OCI-LY7 (cell line): ENCODE measurements at regions not wholly inside any gene's neighbourhood (a gene's known extent, or its start where the extent isn't known, plus 50 kb on each side); places are given as distances from the start of the nearest gene placed in this dataset.

Experiments used
- BruUV-seq: library from RNA; stranded (reverse); fragments of 400-500 nt; replicated peaks from 2 replicates; lab custom pipeline; 2021; lab: Mats Ljungman, UMichigan
- CTCF ChIA-PET: fragments of 300-600 bp; sonication (Branson Sonifier 250); formaldehyde crosslinking; loops from one replicate; lab custom pipeline; 2022; ENCODE audit warnings: antibody characterized with exemption; ENCODE audit not compliant: unreplicated experiment; lab: Charles Lee
- POLR2A ChIA-PET: fragments of 300-600 bp; sonication (Branson Sonifier 250); formaldehyde crosslinking; loops from one replicate; lab custom pipeline; 2022; ENCODE audit warnings: antibody characterized with exemption; lab: Charles Lee
- DNase-seq: peaks from one replicate; pipeline ENCODE4 v3.0.0-alpha.2; 2015; ENCODE audit warnings: low spot score
- H2AFZ ChIP-seq: fragments of 200-600 bp; sonication (generic), shearing (Covaris generic); 2 replicates; pipeline ENCODE4 v1.6.1; 2014; ENCODE audit warnings: mild to moderate bottlenecking, antibody characterized with exemption, low read length, moderate library complexity
- H3K27ac ChIP-seq: fragments of 200-600 bp; sonication (generic); 2 replicates; pipeline ENCODE4 v1.5.1; 2014; ENCODE audit warnings: mixed run types, low read depth, mild to moderate bottlenecking, moderate library complexity, low read length, inconsistent platforms; ENCODE audit not compliant: poor library complexity, severe bottlenecking
- H3K36me3 ChIP-seq: fragments of 200-600 bp; sonication (generic); 2 replicates; pipeline ENCODE4 v1.6.1; 2014; ENCODE audit warnings: mild to moderate bottlenecking, antibody characterized with exemption, low read length, moderate library complexity, mixed read lengths; ENCODE audit not compliant: insufficient read depth
- H3K4me1 ChIP-seq: fragments of 200-600 bp; sonication (generic); 2 replicates; pipeline ENCODE4 v1.5.1; 2014; ENCODE audit warnings: mild to moderate bottlenecking, low read length; ENCODE audit not compliant: insufficient read depth, poor library complexity, severe bottlenecking
- H3K4me2 ChIP-seq: fragments of 200-600 bp; sonication (generic); 2 replicates; pipeline ENCODE4 v1.6.1; 2014; ENCODE audit warnings: mild to moderate bottlenecking, low read length
- H3K4me3 ChIP-seq: fragments of 200-600 bp; sonication (generic); 2 replicates; pipeline ENCODE4 v1.5.1; 2014; ENCODE audit warnings: mild to moderate bottlenecking, low read depth, low read length; ENCODE audit not compliant: poor library complexity, severe bottlenecking
- H3K79me2 ChIP-seq: fragments of 200-600 bp; sonication (generic); 2 replicates; pipeline ENCODE4 v1.6.1; 2016; ENCODE audit warnings: low read depth, mild to moderate bottlenecking, low read length, moderate library complexity, mixed read lengths; ENCODE audit not compliant: insufficient read depth
- H3K9me2 ChIP-seq: fragments of 200-600 bp; sonication (generic); 2 replicates; pipeline ENCODE4 v1.6.1; 2016; ENCODE audit warnings: mild to moderate bottlenecking, low read length, mixed read lengths; ENCODE audit not compliant: insufficient read depth
- H3K9me3 ChIP-seq: fragments of 200-600 bp; sonication (generic); 2 replicates; pipeline ENCODE4 v1.6.1; 2014; ENCODE audit warnings: mild to moderate bottlenecking, mixed run types, low read length, mixed read lengths
- H4K20me1 ChIP-seq: fragments of 200-600 bp; sonication (generic); 2 replicates; pipeline ENCODE4 v1.6.1; 2014; ENCODE audit warnings: mild to moderate bottlenecking, antibody characterized with exemption, low read length, moderate library complexity, mixed read lengths; ENCODE audit not compliant: insufficient read depth
- CTCF ChIP-seq: fragments of 200-600 bp; sonication (generic); conservative IDR thresholded peaks from 2 replicates; pipeline ENCODE4 v1.5.1; 2014; ENCODE audit warnings: mild to moderate bottlenecking, antibody characterized with exemption, low read length, moderate library complexity, mixed read lengths
- EZH2phosphoT487 ChIP-seq: fragments of 200-600 bp; sonication (generic); IDR thresholded peaks from 2 replicates; pipeline ENCODE4 v1.6.1; 2018; ENCODE audit warnings: low read depth, borderline replicate concordance, mild to moderate bottlenecking, mixed run types, antibody characterized with exemption, low read length, moderate library complexity, mixed read lengths
- intact Hi-C: fragments of 100-400 bp; cut with micrococcal nuclease; formaldehyde crosslinking; loops from one replicate; pipeline ENCODE4 v1.10.0; 2022; ENCODE audit not compliant: unreplicated experiment

GRCh38 chr13:99738626-99739025 lies 232.9 kb downstream of the ZIC5 start:
- TF ChIP-seq EZH2phosphoT487: no peak
- no peak for TF ChIP-seq CTCF
- ChIA-PET POLR2A (no interaction called here), CTCF (interaction anchor here (1.0 kb wide), 1 partner anchor 298 kb away, joined by 3 read pairs; no protein-coding TSS in a partner anchor)
- Histone ChIP-seq H3K9me2 (no peaks in the 10 kb centered on the region), H3K4me3 (no peak overlapping the region), H4K20me1 (no peaks in the 10 kb centered on the region), H2AFZ (no peak overlapping the region), H3K9me3 (no peaks in the 10 kb centered on the region), H3K36me3 (no peaks in the 10 kb centered on the region), H3K79me2 (no peaks in the 10 kb centered on the region), H3K4me2 (no peak overlapping the region), H3K27ac (no peak overlapping the region), H3K4me1 (no peaks in the 10 kb centered on the region)
- intact Hi-C loops: no loop called here
- BruUV-seq: no TSS peak
- no peak for DNase-seq

DNA sequence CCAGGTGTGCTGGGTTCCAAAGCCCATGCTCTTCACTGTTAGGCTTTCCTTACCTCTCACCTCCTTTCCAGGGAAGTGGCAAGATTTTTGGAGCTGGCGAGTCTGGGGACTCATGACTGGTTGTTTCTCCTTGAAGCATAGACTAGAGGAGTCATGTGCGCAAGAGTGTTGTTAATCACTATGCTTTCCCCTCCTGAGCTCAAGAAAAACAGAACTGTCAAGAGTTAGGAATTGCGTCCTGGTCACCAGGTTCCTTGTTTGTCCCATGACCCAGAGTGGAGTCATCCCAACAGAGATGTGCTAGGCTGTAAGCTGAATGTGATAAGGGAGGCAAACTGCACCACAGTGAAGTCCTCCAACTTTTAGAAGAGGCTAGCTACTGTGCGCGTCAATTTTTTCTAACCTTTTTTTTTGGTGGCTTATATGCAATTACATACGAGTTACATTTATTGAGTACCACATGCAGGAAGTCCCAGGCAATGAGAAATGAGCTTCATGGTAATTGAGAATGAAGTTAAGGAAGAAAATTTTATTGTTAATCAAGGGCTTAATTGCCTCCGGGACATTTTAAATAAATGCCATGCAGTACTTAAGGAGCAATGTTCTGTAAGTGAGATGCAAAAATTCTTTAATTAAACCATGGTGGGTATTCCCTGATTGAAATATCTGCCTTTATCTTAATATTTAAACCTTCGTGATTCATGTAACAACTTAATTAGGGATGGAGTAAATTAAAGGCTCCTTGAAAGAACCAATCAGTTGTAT lies 233.9 kb downstream of the ZIC5 start:
- Histone ChIP-seq H2AFZ (no peak overlapping the region), H3K79me2 (no peaks in the 10 kb centered on the region), H3K9me2 (no peaks in the 10 kb centered on the region), H3K4me1 (no peaks in the 10 kb centered on the region), H4K20me1 (no peaks in the 10 kb centered on the region), H3K9me3 (no peaks in the 10 kb centered on the region), H3K4me2 (no peak overlapping the region), H3K27ac (no peak overlapping the region), H3K4me3 (no peak overlapping the region), H3K36me3 (no peaks in the 10 kb centered on the region)
- no peak for DNase-seq
- no peak for TF ChIP-seq CTCF
- TF ChIP-seq EZH2phosphoT487: no peak
- intact Hi-C loops: no loop called here
- ChIA-PET POLR2A (interaction anchor here (0.8 kb wide), 1 partner anchor 22 kb away, joined by 3 read pairs; no protein-coding TSS in a partner anchor), CTCF (interaction anchor here (1.0 kb wide), 1 partner anchor 298 kb away, joined by 3 read pairs; no protein-coding TSS in a partner anchor)
- no TSS peak for BruUV-seq

DNA sequence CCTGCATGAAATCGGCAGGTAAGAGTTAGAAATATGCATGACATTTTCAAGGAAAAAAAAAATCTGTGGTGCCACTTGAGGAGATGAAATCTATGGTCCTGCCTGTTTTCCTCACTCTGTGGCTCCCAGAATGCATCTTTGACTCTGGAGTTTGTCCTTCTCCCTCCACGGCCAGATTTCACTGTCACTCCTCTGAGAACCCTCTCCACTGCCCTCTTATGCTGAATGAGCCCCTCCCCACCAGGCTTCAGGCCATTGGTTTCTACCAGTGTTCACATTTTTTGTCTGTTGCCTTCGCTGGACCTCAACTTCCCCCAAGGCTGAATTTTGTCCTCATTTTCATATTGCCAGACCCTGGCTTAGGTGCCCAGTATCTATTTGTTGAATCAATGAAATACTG lies 235.0 kb downstream of the ZIC5 start:
- Histone ChIP-seq H2AFZ (no peak overlapping the region), H3K4me3 (no peak overlapping the region), H3K79me2 (no peaks in the 10 kb centered on the region), H3K4me2 (no peak overlapping the region), H3K36me3 (no peaks in the 10 kb centered on the region), H4K20me1 (no peaks in the 10 kb centered on the region), H3K9me2 (no peaks in the 10 kb centered on the region), H3K9me3 (no peaks in the 10 kb centered on the region), H3K27ac (no peak overlapping the region), H3K4me1 (no peaks in the 10 kb centered on the region)
- CTCF ChIA-PET: no interaction called here
- POLR2A ChIA-PET: interaction anchor here (0.6 kb wide), 1 partner anchor 90 kb away, joined by 4 read pairs; no protein-coding TSS in a partner anchor
- DNase-seq: no peak
- intact Hi-C loops: no loop called here
- TF ChIP-seq CTCF: no peak
- no peak for TF ChIP-seq EZH2phosphoT487
- BruUV-seq: no TSS peak
